ENCODE measurements at regions not wholly inside any gene's neighbourhood (a gene's known extent, or its start where the extent isn't known, plus 50 kb on each side); places are given as distances from the start of the nearest gene placed in this dataset.

GRCh38 chr2:29974086-29974485, 52.7 kb upstream of the ALK start:
- WGBS = 93% methylated on average over 4 of the region's 4 CpGs
- no peak for DNase-seq (ENCODE audit: low spot score)
- Histone ChIP-seq H3K27me3 (replicated peaks; ENCODE audit: insufficient read depth) (no peaks in the 10 kb centered on the region), H3K9me3 (no peaks in the 10 kb centered on the region), H3K4me3 (no peak overlapping the region), H3K36me3 (no peaks in the 10 kb centered on the region), H3K4me1 (replicated peaks) (no peaks in the 10 kb centered on the region), H3K27ac (no peak overlapping the region)
- intact Hi-C loops (cut with DNase I) = no loop called here
- TF ChIP-seq POLR2A (IDR thresholded peaks at IDR 0.05) (no peak), POLR2AphosphoS5 (IDR thresholded peaks at IDR 0.05) (no peak), CTCF (IDR thresholded peaks at IDR 0.05) (no peak)

- Histone ChIP-seq H3K9me3 (no peaks in the 10 kb centered on the region), H3K27me3 (replicated peaks; ENCODE audit: insufficient read depth) (no peaks in the 10 kb centered on the region), H3K36me3 (no peaks in the 10 kb centered on the region), H3K4me1 (replicated peaks) (no peaks in the 10 kb centered on the region), H3K4me3 (no peak overlapping the region), H3K27ac (no peak overlapping the region)
- TF ChIP-seq CTCF (IDR thresholded peaks at IDR 0.05) = no peak
- no peak for TF ChIP-seq POLR2A (IDR thresholded peaks at IDR 0.05)
- TF ChIP-seq POLR2AphosphoS5 (IDR thresholded peaks at IDR 0.05) = no peak
- 68% methylated on average over 3 of the region's 3 CpGs for WGBS
- DNase-seq (ENCODE audit: low spot score) = no peak
- intact Hi-C loops (cut with DNase I) = no loop called here
Measured at GRCh38 chr2:29977284-29977683, 55.9 kb upstream of the ALK start.

GRCh38 chr2:29981402-29981801, 60.0 kb upstream of the ALK start:
- Histone ChIP-seq H3K27ac (no peak overlapping the region), H3K4me3 (no peak overlapping the region), H3K27me3 (replicated peaks; ENCODE audit: insufficient read depth) (no peaks in the 10 kb centered on the region), H3K4me1 (replicated peaks) (no peaks in the 10 kb centered on the region), H3K9me3 (no peaks in the 10 kb centered on the region), H3K36me3 (no peaks in the 10 kb centered on the region)
- intact Hi-C loops (cut with DNase I) = no loop called here
- no peak for TF ChIP-seq POLR2AphosphoS5 (IDR thresholded peaks at IDR 0.05)
- TF ChIP-seq CTCF (IDR thresholded peaks at IDR 0.05) = no peak
- no peak for TF ChIP-seq POLR2A (IDR thresholded peaks at IDR 0.05)
- WGBS = 96% methylated on average over 4 of the region's 4 CpGs
- no peak for DNase-seq (ENCODE audit: low spot score)

- H3K27ac ChIP-seq = no peak overlapping the region
- TF ChIP-seq POLR2A (IDR thresholded peaks at IDR 0.05) = no peak
- no peak for TF ChIP-seq POLR2AphosphoS5 (IDR thresholded peaks at IDR 0.05)
- no peak for TF ChIP-seq CTCF (IDR thresholded peaks at IDR 0.05)
- H3K4me1 ChIP-seq (replicated peaks) = no peaks in the 10 kb centered on the region
- intact Hi-C loops (cut with DNase I) = no loop called here
- no peak overlapping the region for H3K4me3 ChIP-seq
- no peaks in the 10 kb centered on the region for H3K36me3 ChIP-seq
- WGBS = 73% methylated on average over 4 of the region's 4 CpGs
- H3K27me3 ChIP-seq (replicated peaks; ENCODE audit: insufficient read depth) = no peaks in the 10 kb centered on the region
- no peak for DNase-seq (ENCODE audit: low spot score)
- H3K9me3 ChIP-seq = no peaks in the 10 kb centered on the region
Measured at GRCh38 chr2:29983308-29983707, 61.9 kb upstream of the ALK start.

- no peaks in the 10 kb centered on the region for H3K4me1 ChIP-seq (replicated peaks)
- DNase-seq (ENCODE audit: low spot score) = no peak
- no peak overlapping the region for H3K4me3 ChIP-seq
- WGBS = 40% methylated on average over 1 of the region's 1 CpG
- H3K27me3 ChIP-seq (replicated peaks; ENCODE audit: insufficient read depth) = no peaks in the 10 kb centered on the region
- no peak for TF ChIP-seq POLR2A (IDR thresholded peaks at IDR 0.05)
- no peak for TF ChIP-seq POLR2AphosphoS5 (IDR thresholded peaks at IDR 0.05)
- TF ChIP-seq CTCF (IDR thresholded peaks at IDR 0.05) = no peak
- no peaks in the 10 kb centered on the region for H3K36me3 ChIP-seq
- H3K27ac ChIP-seq = no peak overlapping the region
- intact Hi-C loops (cut with DNase I) = no loop called here
- no peaks in the 10 kb centered on the region for H3K9me3 ChIP-seq
Measured at GRCh38 chr2:29987146-29987545, 65.8 kb upstream of the ALK start.
